ENCODE measurements at regions not wholly inside any gene's neighbourhood (a gene's known extent, or its start where the extent isn't known, plus 50 kb on each side); places are given as distances from the start of the nearest gene placed in this dataset.

- TF ChIP-seq FOS (IDR thresholded peaks at IDR 0.05; ENCODE audit: borderline replicate concordance, insufficient read depth, low read length) (no peak), MAX (IDR thresholded peaks at IDR 0.05; ENCODE audit: insufficient read depth, insufficient read length) (no peak), MYC (IDR thresholded peaks at IDR 0.05; ENCODE audit: low read depth, low read length) (no peak), POLR2A (IDR thresholded peaks at IDR 0.05; ENCODE audit: low read depth, low read length) (no peak), POLR2AphosphoS5 (IDR thresholded peaks at IDR 0.05; ENCODE audit: insufficient read depth, low read depth, low read length) (no peak), GATA2 (IDR thresholded peaks at IDR 0.05; ENCODE audit: insufficient read depth, insufficient read length, low read depth, low read length) (no peak), EZH2 (IDR thresholded peaks at IDR 0.05; ENCODE audit: borderline replicate concordance, low read depth, low read length, severe bottlenecking) (no peak), JUN (IDR thresholded peaks at IDR 0.05; ENCODE audit: borderline replicate concordance, insufficient read depth, insufficient read length, low read depth) (no peak), CTCF (IDR thresholded peaks at IDR 0.05; ENCODE audit: extremely low read depth in 1 of 2, insufficient read depth in 1 of 2, low read depth in 1 of 2, low read length in 2 of 2) (no peak)
- Histone ChIP-seq H2AFZ (ENCODE audit: low read depth, low read length) (no peak overlapping the region), H3K36me3 (ENCODE audit: control insufficient read depth in 2 of 2, extremely low read depth in 1 of 2, insufficient read depth in 2 of 2, low read length in 2 of 2) (no peaks in the 10 kb centered on the region), H3K4me3 (replicated peaks in 1 of 3; ENCODE audit: insufficient read depth in 1 of 3, low read depth in 1 of 3, low read length in 3 of 3) (no peak overlapping the region), H3K4me1 (ENCODE audit: control insufficient read depth, extremely low read depth, insufficient read depth, low read length) (peaks cover 44% of the 10 kb centered on the region), H3K79me2 (ENCODE audit: control insufficient read depth, insufficient read depth, low read length) (no peaks in the 10 kb centered on the region), H3K9me1 (replicated peaks; ENCODE audit: control insufficient read depth, extremely low read depth, insufficient read depth, low read length) (no peaks in the 10 kb centered on the region), H3K9ac (replicated peaks; ENCODE audit: extremely low read depth, insufficient read depth, low read length) (no peak overlapping the region), H3K9me3 (replicated peaks; ENCODE audit: control insufficient read depth, insufficient read depth, low read length) (no peaks in the 10 kb centered on the region), H3K27ac (ENCODE audit: insufficient read depth, low read depth, low read length) (no peak overlapping the region), H3K4me2 (ENCODE audit: insufficient read depth, low read length) (no peak overlapping the region), H4K20me1 (replicated peaks; ENCODE audit: control insufficient read depth, extremely low read depth, insufficient read depth, low read length) (no peaks in the 10 kb centered on the region), H3K27me3 (ENCODE audit: control insufficient read depth in 2 of 2, insufficient read depth in 2 of 2, low read length in 2 of 2) (peaks cover 0 to 2% of the 10 kb centered on the region in 2 experiments)
- FAIRE-seq (no peak), DNase-seq (ENCODE audit: low read depth, low spot score) (no peak)
- CTCF ChIA-PET, result no interaction called here
- BruUV-seq (replicated peaks), result no TSS peak
- intact Hi-C loops (cut with micrococcal nuclease), result no loop called here
- dilution Hi-C loops (cut with MboI; ENCODE audit: extremely low pct_ligation_motif_present, low sequenced_read_pairs), result no loop called here
- POLR2A ChIA-PET, result no interaction called here
Measured at GRCh38 chr5:73369278-73369677, 79.3 kb downstream of the FOXD1 start.
